ENCODE measurements at regions not wholly inside any gene's neighbourhood (a gene's known extent, or its start where the extent isn't known, plus 50 kb on each side); places are given as distances from the start of the nearest gene placed in this dataset.

GRCh38 chr4:142927721-142928120 is 81.6 kb upstream of the INPP4B start:
- H3K27me3 Mint-ChIP-seq (ENCODE audit: unreplicated experiment), result no peaks in the 10 kb centered on the region

GRCh38 chr4:142929526-142929925 is 83.4 kb upstream of the INPP4B start:
- H3K36me3 Mint-ChIP-seq (ENCODE audit: unreplicated experiment), result no peaks in the 10 kb centered on the region
- peaks cover 1% of the 10 kb centered on the region for H3K9me3 Mint-ChIP-seq (ENCODE audit: unreplicated experiment)
- no peak overlapping the region for H3K4me3 Mint-ChIP-seq (ENCODE audit: unreplicated experiment)
- no peaks in the 10 kb centered on the region for H3K27me3 Mint-ChIP-seq (ENCODE audit: unreplicated experiment)
- peaks cover 12% of the 10 kb centered on the region for H3K4me1 Mint-ChIP-seq (ENCODE audit: low read depth, unreplicated experiment)
- TF ChIP-seq CTCF (IDR thresholded peaks at IDR 0.05; ENCODE audit: partially characterized antibody, unreplicated experiment), result no peak
- H3K27ac Mint-ChIP-seq (ENCODE audit: unreplicated experiment), result no peak overlapping the region
- DNase-seq, result no peak

More at GRCh38 chr4:142927721-142928120, 81.6 kb upstream of the INPP4B start:
- no peaks in the 10 kb centered on the region for H3K9me3 Mint-ChIP-seq (ENCODE audit: unreplicated experiment)
- no peak for TF ChIP-seq CTCF (IDR thresholded peaks at IDR 0.05; ENCODE audit: partially characterized antibody, unreplicated experiment)
- H3K27ac Mint-ChIP-seq (ENCODE audit: unreplicated experiment), result peak overlapping the region; percentile 65
- no peak overlapping the region for H3K4me3 Mint-ChIP-seq (ENCODE audit: unreplicated experiment)
- no peaks in the 10 kb centered on the region for H3K36me3 Mint-ChIP-seq (ENCODE audit: unreplicated experiment)
- H3K4me1 Mint-ChIP-seq (ENCODE audit: low read depth, unreplicated experiment), result peaks cover 12% of the 10 kb centered on the region
- DNase-seq, result no peak

- no peaks in the 10 kb centered on the region for H3K36me3 Mint-ChIP-seq (ENCODE audit: unreplicated experiment)
- no peak for DNase-seq
- H3K4me3 Mint-ChIP-seq (ENCODE audit: unreplicated experiment), result no peak overlapping the region
- peak overlapping the region; percentile 46 for H3K27ac Mint-ChIP-seq (ENCODE audit: unreplicated experiment)
- no peaks in the 10 kb centered on the region for H3K4me1 Mint-ChIP-seq (ENCODE audit: low read depth, unreplicated experiment)
- TF ChIP-seq CTCF (IDR thresholded peaks at IDR 0.05; ENCODE audit: partially characterized antibody, unreplicated experiment), result no peak
- peaks cover 1% of the 10 kb centered on the region for H3K9me3 Mint-ChIP-seq (ENCODE audit: unreplicated experiment)
- H3K27me3 Mint-ChIP-seq (ENCODE audit: unreplicated experiment), result no peaks in the 10 kb centered on the region
Observed at GRCh38 chr4:142933207-142933606, 87.1 kb upstream of the INPP4B start.

- H3K9me3 Mint-ChIP-seq (ENCODE audit: unreplicated experiment), result no peaks in the 10 kb centered on the region
- H3K27ac Mint-ChIP-seq (ENCODE audit: unreplicated experiment), result no peak overlapping the region
- no peaks in the 10 kb centered on the region for H3K36me3 Mint-ChIP-seq (ENCODE audit: unreplicated experiment)
- no peak for TF ChIP-seq CTCF (IDR thresholded peaks at IDR 0.05; ENCODE audit: partially characterized antibody, unreplicated experiment)
- peaks cover 1% of the 10 kb centered on the region for H3K27me3 Mint-ChIP-seq (ENCODE audit: unreplicated experiment)
- H3K4me1 Mint-ChIP-seq (ENCODE audit: low read depth, unreplicated experiment), result no peaks in the 10 kb centered on the region
- H3K4me3 Mint-ChIP-seq (ENCODE audit: unreplicated experiment), result no peak overlapping the region
- no peak for DNase-seq
Observed at GRCh38 chr4:142940425-142941330, 94.6 kb upstream of the INPP4B start.

GRCh38 chr4:142944565-142944964 is 98.5 kb upstream of the INPP4B start:
- no peak for DNase-seq
- Mint-ChIP-seq H3K4me1 (ENCODE audit: low read depth, unreplicated experiment) (no peaks in the 10 kb centered on the region), H3K27ac (ENCODE audit: unreplicated experiment) (no peak overlapping the region), H3K36me3 (ENCODE audit: unreplicated experiment) (no peaks in the 10 kb centered on the region), H3K9me3 (ENCODE audit: unreplicated experiment) (no peaks in the 10 kb centered on the region), H3K27me3 (ENCODE audit: unreplicated experiment) (peaks cover 1% of the 10 kb centered on the region), H3K4me3 (ENCODE audit: unreplicated experiment) (no peak overlapping the region)
- no peak for TF ChIP-seq CTCF (IDR thresholded peaks at IDR 0.05; ENCODE audit: partially characterized antibody, unreplicated experiment)

Measured in glutamatergic neuron (in vitro differentiated cells).